ENCODE measurements at regions not wholly inside any gene's neighbourhood (a gene's known extent, or its start where the extent isn't known, plus 50 kb on each side); places are given as distances from the start of the nearest gene placed in this dataset.

DNA sequence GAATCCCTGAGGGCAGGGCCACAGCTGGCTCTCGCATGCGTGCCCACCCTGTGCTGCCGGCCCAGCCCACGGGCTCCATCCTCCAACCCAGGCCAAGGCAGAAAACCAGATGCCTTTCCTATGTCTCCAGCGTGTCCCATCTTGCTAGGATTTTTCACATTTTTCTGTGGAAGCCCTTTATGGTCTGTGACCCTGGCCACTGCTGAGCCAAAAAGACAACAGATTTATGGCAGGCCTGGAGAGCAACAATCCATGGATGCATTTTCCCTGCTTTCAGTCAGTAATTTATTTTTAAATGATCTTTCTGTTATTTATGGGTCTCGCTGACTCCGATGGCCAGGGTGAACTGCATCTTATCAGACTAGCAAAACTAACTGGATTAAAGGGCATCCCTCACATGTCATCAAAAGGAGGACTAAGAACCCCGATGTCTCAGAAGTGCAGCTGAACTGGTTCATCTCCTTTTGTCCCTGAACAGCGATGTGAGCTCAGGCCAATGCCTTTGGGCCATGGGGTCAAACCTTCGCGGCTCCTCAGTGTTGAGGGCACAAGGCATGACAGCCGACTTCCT, 346.0 kb downstream of the CYRIA start:
- DNase-seq (ENCODE audit: low read depth) = no peak
- TF ChIP-seq, protein P1, sequence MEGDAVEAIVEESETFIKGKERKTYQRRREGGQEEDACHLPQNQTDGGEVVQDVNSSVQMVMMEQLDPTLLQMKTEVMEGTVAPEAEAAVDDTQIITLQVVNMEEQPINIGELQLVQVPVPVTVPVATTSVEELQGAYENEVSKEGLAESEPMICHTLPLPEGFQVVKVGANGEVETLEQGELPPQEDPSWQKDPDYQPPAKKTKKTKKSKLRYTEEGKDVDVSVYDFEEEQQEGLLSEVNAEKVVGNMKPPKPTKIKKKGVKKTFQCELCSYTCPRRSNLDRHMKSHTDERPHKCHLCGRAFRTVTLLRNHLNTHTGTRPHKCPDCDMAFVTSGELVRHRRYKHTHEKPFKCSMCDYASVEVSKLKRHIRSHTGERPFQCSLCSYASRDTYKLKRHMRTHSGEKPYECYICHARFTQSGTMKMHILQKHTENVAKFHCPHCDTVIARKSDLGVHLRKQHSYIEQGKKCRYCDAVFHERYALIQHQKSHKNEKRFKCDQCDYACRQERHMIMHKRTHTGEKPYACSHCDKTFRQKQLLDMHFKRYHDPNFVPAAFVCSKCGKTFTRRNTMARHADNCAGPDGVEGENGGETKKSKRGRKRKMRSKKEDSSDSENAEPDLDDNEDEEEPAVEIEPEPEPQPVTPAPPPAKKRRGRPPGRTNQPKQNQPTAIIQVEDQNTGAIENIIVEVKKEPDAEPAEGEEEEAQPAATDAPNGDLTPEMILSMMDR (IDR thresholded peaks at IDR 0.05; ENCODE audit: control insufficient read depth, extremely low read depth, insufficient read depth) = no peak
- no peak overlapping the region for H3K4me3 ChIP-seq (ENCODE audit: low read depth, low read length)

GRCh38 chr2:16318474-16319195, 347.0 kb downstream of the CYRIA start:
- H3K4me3 ChIP-seq (ENCODE audit: low read depth, low read length) = no peak overlapping the region
- no peak for DNase-seq (ENCODE audit: low read depth)
- TF ChIP-seq, protein P1 (IDR thresholded peaks at IDR 0.05; ENCODE audit: control insufficient read depth, extremely low read depth, insufficient read depth) = no peak

DNA sequence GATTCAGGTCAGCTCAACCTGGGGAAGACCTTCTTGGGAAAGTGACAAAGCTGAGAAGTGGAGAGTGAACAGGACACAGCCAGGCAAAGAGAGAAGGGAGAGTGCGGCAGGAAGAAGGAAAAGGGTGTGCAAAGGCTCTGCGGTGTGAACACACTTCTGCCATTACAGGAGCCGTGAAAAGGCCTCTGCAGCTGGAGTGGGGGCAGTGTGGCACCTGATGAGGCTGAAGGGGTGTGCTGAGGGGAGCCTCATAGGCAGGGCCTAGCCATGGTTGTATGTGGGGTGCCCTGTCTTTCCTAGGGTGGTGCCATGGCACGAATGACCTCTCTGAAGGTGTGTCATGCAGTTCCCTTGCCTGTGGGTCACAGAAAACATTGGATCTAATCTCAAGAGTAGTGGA, 347.6 kb downstream of the CYRIA start:
- H3K4me3 ChIP-seq (ENCODE audit: low read depth, low read length) = no peak overlapping the region
- DNase-seq (ENCODE audit: low read depth) = no peak
- TF ChIP-seq, protein P1 (IDR thresholded peaks at IDR 0.05; ENCODE audit: control insufficient read depth, extremely low read depth, insufficient read depth) = no peak

GRCh38 chr2:16317211-16317830, 348.3 kb downstream of the CYRIA start:
- no peak overlapping the region for H3K4me3 ChIP-seq (ENCODE audit: low read depth, low read length)
- DNase-seq (ENCODE audit: low read depth) = no peak
- TF ChIP-seq, protein P1 (IDR thresholded peaks at IDR 0.05; ENCODE audit: control insufficient read depth, extremely low read depth, insufficient read depth) = no peak

- no peak for DNase-seq (ENCODE audit: low read depth)
- no peak overlapping the region for H3K4me3 ChIP-seq (ENCODE audit: low read depth, low read length)
- TF ChIP-seq, protein P1 (IDR thresholded peaks at IDR 0.05; ENCODE audit: control insufficient read depth, extremely low read depth, insufficient read depth) = no peak
Measured at GRCh38 chr2:16316456-16317210, 349.0 kb downstream of the CYRIA start.

GRCh38 chr2:16315908-16316307, 349.7 kb downstream of the CYRIA start:
- TF ChIP-seq, protein P1 (IDR thresholded peaks at IDR 0.05; ENCODE audit: control insufficient read depth, extremely low read depth, insufficient read depth) = no peak
- no peak overlapping the region for H3K4me3 ChIP-seq (ENCODE audit: low read depth, low read length)
- no peak for DNase-seq (ENCODE audit: low read depth)

Data from LNCaP clone FGC (cell line).